Esophagus muscularis mucosa (tissue), 4 donors: ENCODE measurements at regions not wholly inside any gene's neighbourhood (a gene's known extent, or its start where the extent isn't known, plus 50 kb on each side); places are given as distances from the start of the nearest gene placed in this dataset.

Experiments
- DNase-seq: peaks from one replicate; pipeline ENCODE4 v3.0.0-alpha.2; 2017; ENCODE audit errors: extremely low spot score
- H3K27ac ChIP-seq, 4 donors: fragments of 200-600 bp; sonication (generic); replicated peaks in 1 of 4; 1 replicate in 3 of 4; 2 replicates in 1 of 4; pipeline ENCODE4 v1.5.1; 2016 to 2019; ENCODE audit warnings: mild to moderate bottlenecking in 1 of 4
- H3K27me3 ChIP-seq, 4 donors: fragments of 200-600 bp; sonication (generic); one replicate each; pipeline versions ENCODE4 v1.5.1 to v1.6.0; 2016 to 2019
- H3K36me3 ChIP-seq, 4 donors: fragments of 200-600 bp; sonication (generic); one replicate each; pipeline ENCODE4 v1.5.1; 2016 to 2019
- H3K4me1 ChIP-seq, 4 donors: fragments of 200-600 bp; sonication (generic); one replicate each; pipeline ENCODE4 v1.5.1; 2016 to 2019
- H3K4me3 ChIP-seq, 4 donors: fragments of 200-600 bp; sonication (generic); 1 replicate in 2 of 4; 2 replicates in 2 of 4; pipeline ENCODE4 v1.5.1; 2016 to 2019; ENCODE audit warnings: mild to moderate bottlenecking in 4 of 4, moderate library complexity in 1 of 4
- H3K9me3 ChIP-seq, 4 donors: fragments of 200-600 bp; sonication (generic); 1 replicate in 3 of 4; 2 replicates in 1 of 4; pipeline ENCODE4 v1.5.1; 2016 to 2019
- EP300 ChIP-seq: sonication (generic); formaldehyde crosslinking; IDR thresholded peaks from one replicate; pipeline ENCODE4 v1.6.1; 2017; ENCODE audit warnings: antibody characterized with exemption
- POLR2A ChIP-seq: fragments of 450-650 bp; IDR thresholded peaks from one replicate; pipeline ENCODE4 v1.6.1; 2017; ENCODE audit warnings: antibody characterized with exemption, moderate library complexity, mild to moderate bottlenecking, low read depth
- POLR2AphosphoS5 ChIP-seq, 2 donors: sonication (generic); formaldehyde crosslinking; IDR thresholded peaks; one replicate each; pipeline ENCODE4 v1.6.1; 2017; ENCODE audit warnings: antibody characterized with exemption in 2 of 2
- WGBS: methylation state at CpG from one replicate; pipeline ENCODE4 v1.1.5; 2018; 5-methylcytosine and 5-hydroxymethylcytosine counted together
- intact Hi-C: fragments of 100-400 bp; cut with DNase I; formaldehyde crosslinking; loops from one replicate; pipeline ENCODE4 v1.15.1; 2023
- TF ChIP-seq, protein P1 (sequence below), 3 experiments: fragments of 200-600 bp in 2 of 3; fragments of 450-650 bp in 1 of 3; sonication (generic) in 2 of 3; IDR thresholded peaks; one replicate each; pipeline ENCODE4 v1.5.1; 2017 to 2019; ENCODE audit warnings: antibody characterized with exemption in 3 of 3, mild to moderate bottlenecking in 2 of 3, moderate library complexity in 1 of 3

DNA sequence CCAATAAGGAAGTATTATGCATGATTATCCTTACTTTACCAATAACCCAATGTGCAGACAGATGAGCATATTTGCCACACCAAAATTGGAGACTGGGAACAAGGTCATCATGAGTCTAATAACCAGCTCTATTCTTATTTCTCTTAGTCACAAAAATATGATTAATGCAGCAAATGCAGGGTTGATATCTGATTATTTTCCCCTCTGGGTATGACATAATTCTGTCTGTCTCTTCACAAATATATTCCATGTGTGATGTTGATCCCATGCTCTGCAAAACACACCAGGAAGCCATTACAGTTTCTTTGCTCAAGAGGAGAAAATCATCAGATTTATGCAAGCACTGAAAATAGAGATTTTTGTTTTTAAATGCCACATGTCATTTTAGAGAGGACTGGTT is 196.5 kb upstream of the DGKB start:
- intact Hi-C loops: no loop called here
- TF ChIP-seq, protein P1, sequence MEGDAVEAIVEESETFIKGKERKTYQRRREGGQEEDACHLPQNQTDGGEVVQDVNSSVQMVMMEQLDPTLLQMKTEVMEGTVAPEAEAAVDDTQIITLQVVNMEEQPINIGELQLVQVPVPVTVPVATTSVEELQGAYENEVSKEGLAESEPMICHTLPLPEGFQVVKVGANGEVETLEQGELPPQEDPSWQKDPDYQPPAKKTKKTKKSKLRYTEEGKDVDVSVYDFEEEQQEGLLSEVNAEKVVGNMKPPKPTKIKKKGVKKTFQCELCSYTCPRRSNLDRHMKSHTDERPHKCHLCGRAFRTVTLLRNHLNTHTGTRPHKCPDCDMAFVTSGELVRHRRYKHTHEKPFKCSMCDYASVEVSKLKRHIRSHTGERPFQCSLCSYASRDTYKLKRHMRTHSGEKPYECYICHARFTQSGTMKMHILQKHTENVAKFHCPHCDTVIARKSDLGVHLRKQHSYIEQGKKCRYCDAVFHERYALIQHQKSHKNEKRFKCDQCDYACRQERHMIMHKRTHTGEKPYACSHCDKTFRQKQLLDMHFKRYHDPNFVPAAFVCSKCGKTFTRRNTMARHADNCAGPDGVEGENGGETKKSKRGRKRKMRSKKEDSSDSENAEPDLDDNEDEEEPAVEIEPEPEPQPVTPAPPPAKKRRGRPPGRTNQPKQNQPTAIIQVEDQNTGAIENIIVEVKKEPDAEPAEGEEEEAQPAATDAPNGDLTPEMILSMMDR (IDR thresholded peaks at IDR 0.05): no peak
- TF ChIP-seq EP300: no peak
- no peak for TF ChIP-seq POLR2AphosphoS5 (IDR thresholded peaks at IDR 0.05)
- no peak for TF ChIP-seq POLR2A

DNA sequence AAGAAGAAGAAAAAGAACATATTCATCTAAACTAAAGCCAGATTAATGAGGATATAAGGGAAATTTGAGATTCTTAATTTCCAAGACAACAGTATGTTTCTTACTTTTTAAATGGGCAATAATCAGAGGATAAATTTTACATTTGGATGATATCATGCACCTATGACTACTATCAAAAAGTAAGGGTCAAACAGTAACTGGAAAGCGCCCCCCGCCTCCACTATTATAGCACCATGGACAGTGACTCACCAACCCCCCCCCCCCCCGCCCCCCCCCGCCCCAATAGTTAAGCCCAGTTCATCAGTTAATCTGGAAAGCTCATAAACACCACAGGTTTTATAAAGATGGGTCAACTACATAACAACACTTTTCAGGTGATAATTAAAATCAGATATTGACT is 194.3 kb upstream of the DGKB start:
- H3K4me1 ChIP-seq: no peaks in the 10 kb centered on the region
- H3K36me3 ChIP-seq: no peaks in the 10 kb centered on the region
- 58% methylated on average over 4 of the region's 4 CpGs for WGBS
- no peaks in the 10 kb centered on the region for H3K9me3 ChIP-seq
- no peaks in the 10 kb centered on the region for H3K27me3 ChIP-seq
- H3K27ac ChIP-seq: no peak overlapping the region
- DNase-seq: no peak
- TF ChIP-seq POLR2A (no peak), EP300 (no peak), POLR2AphosphoS5 (IDR thresholded peaks at IDR 0.05) (no peak)
- TF ChIP-seq, protein P1 (IDR thresholded peaks at IDR 0.05): no peak
- no peak overlapping the region for H3K4me3 ChIP-seq
- intact Hi-C loops: no loop called here

More for the DNA sequence above, 196.5 kb upstream of the DGKB start:
- H3K36me3 ChIP-seq: no peaks in the 10 kb centered on the region
- no peak for DNase-seq
- H3K27me3 ChIP-seq: no peaks in the 10 kb centered on the region
- H3K4me3 ChIP-seq: no peak overlapping the region
- no peak overlapping the region for H3K27ac ChIP-seq
- H3K9me3 ChIP-seq: no peaks in the 10 kb centered on the region
- no peaks in the 10 kb centered on the region for H3K4me1 ChIP-seq

DNA sequence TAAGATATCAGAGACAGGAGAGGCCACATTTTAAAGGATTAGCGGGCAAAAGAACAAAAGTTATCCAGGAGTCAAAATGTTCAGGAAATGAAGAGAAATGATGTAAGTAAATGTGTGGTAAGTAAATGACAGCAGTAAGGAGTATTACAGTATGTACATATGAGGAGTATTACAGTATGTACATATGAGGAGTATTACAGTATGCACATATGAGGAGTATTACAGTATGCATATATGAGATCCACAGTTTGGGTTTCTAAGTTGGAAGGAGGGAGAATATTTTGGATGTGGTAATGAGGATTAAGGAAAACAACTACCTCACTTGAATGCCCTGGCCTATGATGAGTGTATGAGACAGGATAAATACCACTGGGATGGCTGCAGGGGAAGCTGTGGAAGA is 192.4 kb upstream of the DGKB start:
- no peaks in the 10 kb centered on the region for H3K9me3 ChIP-seq
- DNase-seq: no peak
- no peaks in the 10 kb centered on the region for H3K27me3 ChIP-seq
- H3K4me3 ChIP-seq: no peak overlapping the region
- H3K27ac ChIP-seq: no peak overlapping the region
- WGBS: 93% methylated on average over 1 of the region's 1 CpG
- intact Hi-C loops: no loop called here
- TF ChIP-seq POLR2AphosphoS5 (IDR thresholded peaks at IDR 0.05): no peak
- TF ChIP-seq, protein P1 (IDR thresholded peaks at IDR 0.05): no peak
- no peak for TF ChIP-seq EP300
- TF ChIP-seq POLR2A: no peak
- H3K4me1 ChIP-seq: no peaks in the 10 kb centered on the region
- H3K36me3 ChIP-seq: no peaks in the 10 kb centered on the region

DNA sequence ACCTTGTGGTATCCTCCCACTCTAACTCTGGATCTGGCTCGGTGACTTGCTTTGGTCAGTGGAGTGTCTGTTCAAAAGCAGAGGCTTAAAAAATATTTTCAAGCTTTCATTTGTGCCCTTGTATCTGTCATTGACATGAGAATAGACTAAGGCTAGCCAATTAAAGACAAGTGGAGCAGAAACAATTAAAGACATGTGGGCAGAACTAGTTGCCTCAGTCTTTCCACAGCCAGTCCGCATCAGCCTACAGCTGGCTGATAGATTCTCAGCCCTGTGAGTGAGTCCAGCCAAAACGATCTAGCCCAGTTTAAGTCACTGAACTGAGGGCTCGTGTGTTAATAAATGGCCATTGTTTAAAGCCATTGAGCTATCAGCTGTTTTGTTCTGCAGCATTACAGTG is 185.2 kb upstream of the DGKB start:
- no peaks in the 10 kb centered on the region for H3K9me3 ChIP-seq
- intact Hi-C loops: no loop called here
- TF ChIP-seq POLR2AphosphoS5 (IDR thresholded peaks at IDR 0.05) (no peak), EP300 (no peak), POLR2A (no peak)
- TF ChIP-seq, protein P1 (IDR thresholded peaks at IDR 0.05): no peak
- no peak overlapping the region for H3K4me3 ChIP-seq
- no peaks in the 10 kb centered on the region for H3K4me1 ChIP-seq
- 92% methylated on average over 4 of the region's 4 CpGs for WGBS
- H3K27me3 ChIP-seq: no peaks in the 10 kb centered on the region
- H3K27ac ChIP-seq: no peak overlapping the region
- no peaks in the 10 kb centered on the region for H3K36me3 ChIP-seq
- DNase-seq: no peak

DNA sequence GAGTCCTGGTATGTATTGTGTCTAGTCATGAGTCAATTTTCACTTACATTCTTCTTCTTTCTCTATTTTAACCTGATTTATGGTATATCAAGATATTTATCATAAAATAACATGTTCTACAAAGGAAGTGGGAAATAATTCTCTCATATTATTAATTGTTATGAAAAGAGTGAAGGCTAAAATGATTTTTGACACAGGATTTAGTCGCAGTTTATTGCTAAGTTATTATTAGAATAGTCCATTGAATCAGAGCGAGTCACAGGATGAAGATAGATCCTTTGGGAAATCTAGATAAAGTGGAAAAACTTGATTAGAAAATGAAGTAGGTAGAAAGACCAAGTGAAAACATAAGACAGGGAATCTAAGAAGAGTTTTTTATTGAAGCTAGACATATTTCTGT is 184.3 kb upstream of the DGKB start:
- TF ChIP-seq POLR2AphosphoS5 (IDR thresholded peaks at IDR 0.05): no peak
- TF ChIP-seq, protein P1 (IDR thresholded peaks at IDR 0.05): no peak
- no peak for TF ChIP-seq POLR2A
- TF ChIP-seq EP300: no peak
- Histone ChIP-seq H3K27ac (no peak overlapping the region), H3K4me1 (no peaks in the 10 kb centered on the region), H3K9me3 (no peaks in the 10 kb centered on the region), H3K27me3 (no peaks in the 10 kb centered on the region), H3K36me3 (no peaks in the 10 kb centered on the region), H3K4me3 (no peak overlapping the region)
- no peak for DNase-seq
- intact Hi-C loops: no loop called here
- 69% methylated on average over 2 of the region's 2 CpGs for WGBS
